A549 (cell line): ENCODE measurements at regions not wholly inside any gene's neighbourhood (a gene's known extent, or its start where the extent isn't known, plus 50 kb on each side); places are given as distances from the start of the nearest gene placed in this dataset.
"Not testable (repeated sequence)": the region's sequence is repeated elsewhere in the genome, so short reads cannot be mapped to it uniquely, and the experiment has no call there.

Experiments used
- ATAC-seq, 2 experiments: fragments of 200-7000 bp in 1 of 2; fragments of >200 bp in 1 of 2; cut with Nextera tagmentation in 1 of 2; cut with Tn5 transposase in 1 of 2; 3 replicates each; pipeline versions ENCODE4 v1.8.0 to v1.9.1; 2018 to 2020; ENCODE audit warnings: mild to moderate bottlenecking in 1 of 2, moderate library complexity in 1 of 2
- CTCF ChIA-PET: fragments of 300-600 bp; sonication (Branson Sonifier 250); formaldehyde crosslinking; extraction: SDS; loops from one replicate; lab custom pipeline; 2021; ENCODE audit warnings: antibody characterized with exemption, inconsistent platforms; lab: Yijun Ruan, JAX
- POLR2A ChIA-PET: fragments of 350-600 bp; formaldehyde crosslinking; extraction: SDS; loops from one replicate; lab custom pipeline; 2021; ENCODE audit warnings: antibody characterized with exemption, inconsistent platforms; lab: Yijun Ruan, JAX
- DNase-seq, 2 experiments: peaks; one replicate each; pipeline versions ENCODE4 v3.0.0 to v3.0.0-alpha.2; 2011 to 2016; ENCODE audit warnings: low read depth in 1 of 2, low spot score in 1 of 2
- FAIRE-seq: peaks from 2 replicates; lab custom pipeline; 2011; peaks lifted over from hg19 to GRCh38; lab: Jason Lieb, UNC
- H3K27ac ChIP-seq, 2 experiments: fragments of >200 bp; sonication (Bioruptor Twin); formaldehyde crosslinking; 3 replicates each; pipeline ENCODE4 v1.5.1; 2016 to 2017
- H3K4me1 ChIP-seq: fragments of >200 bp; sonication (Bioruptor Twin); formaldehyde crosslinking; 3 replicates; pipeline ENCODE4 v1.6.1; 2016
- H3K4me2 ChIP-seq: fragments of >200 bp; sonication (Bioruptor Twin); formaldehyde crosslinking; 3 replicates; pipeline ENCODE4 v1.6.1; 2016
- H3K4me3 ChIP-seq: fragments of >200 bp; sonication (Bioruptor Twin); formaldehyde crosslinking; 3 replicates; pipeline ENCODE4 v1.5.1; 2016
- H3K9me3 ChIP-seq: fragments of >200 bp; sonication (Bioruptor Twin); formaldehyde crosslinking; 3 replicates; pipeline ENCODE4 v1.6.1; 2016
- CEBPB ChIP-seq, 2 experiments: fragments of >200 bp in 1 of 2; sonication (Bioruptor Twin) in 1 of 2; formaldehyde crosslinking in 1 of 2; IDR thresholded peaks; 2 replicates each; pipeline ENCODE4 v1.6.1; 2012 to 2016
- CHD2 ChIP-seq: fragments of 150-350 bp; IDR thresholded peaks from 2 replicates; pipeline ENCODE4 v1.6.1; 2014; ENCODE audit warnings: low read length; ENCODE audit not compliant: partially characterized antibody
- EHF ChIP-seq: fragments of 250-450 bp; sonication (Bioruptor Pico); IDR thresholded peaks from 2 replicates; pipeline ENCODE4 v1.5.0; 2020; ENCODE audit warnings: mild to moderate bottlenecking
- ELK1 ChIP-seq: fragments of 150-350 bp; IDR thresholded peaks from 2 replicates; pipeline ENCODE4 v1.6.1; 2014; ENCODE audit warnings: low read depth, mild to moderate bottlenecking, low read length
- FOSB ChIP-seq: fragments of 250-450 bp; sonication (Bioruptor Pico); IDR thresholded peaks from 2 replicates; pipeline ENCODE4 v1.5.0; 2020; ENCODE audit warnings: mild to moderate bottlenecking, moderate library complexity
- HEYL ChIP-seq: fragments of 250-450 bp; sonication (Bioruptor Pico); IDR thresholded peaks from 2 replicates; pipeline ENCODE4 v1.8.0; 2021; ENCODE audit warnings: mild to moderate bottlenecking, moderate library complexity
- JUN ChIP-seq, 2 experiments: fragments of >200 bp; sonication (Bioruptor Twin); formaldehyde crosslinking; IDR thresholded peaks; 2 replicates in 1 of 2; 3 replicates in 1 of 2; pipeline ENCODE4 v1.6.1; 2016 to 2017
- KDM1A ChIP-seq: fragments of 200-600 bp; sonication (generic); IDR thresholded peaks from 2 replicates; pipeline ENCODE4 v1.6.1; 2016; ENCODE audit warnings: low read depth, mild to moderate bottlenecking
- NFE2L2 ChIP-seq: fragments of 150-350 bp; conservative IDR thresholded peaks from 2 replicates; pipeline ENCODE4 v1.6.1; 2014; ENCODE audit warnings: low read length
- POLR2A ChIP-seq: IDR thresholded peaks from 2 replicates; pipeline ENCODE4 v1.6.1; 2012; ENCODE audit warnings: mild to moderate bottlenecking, low read length
- POLR2AphosphoS2 ChIP-seq: conservative IDR thresholded peaks from 2 replicates; pipeline ENCODE4 v1.6.1; 2012; ENCODE audit warnings: low read length, improper control_type of control experiment, inconsistent platforms
- RARB ChIP-seq: fragments of 250-450 bp; sonication (Bioruptor Pico); IDR thresholded peaks from 2 replicates; pipeline ENCODE4 v1.8.0; 2021; ENCODE audit warnings: mild to moderate bottlenecking, moderate library complexity
- REST ChIP-seq: fragments of 200-600 bp; sonication (generic); IDR thresholded peaks from 2 replicates; pipeline ENCODE4 v1.6.1; 2016; ENCODE audit warnings: antibody characterized with exemption, mild to moderate bottlenecking, moderate library complexity
- SMC3 ChIP-seq: fragments of >200 bp; sonication (Bioruptor Twin); formaldehyde crosslinking; IDR thresholded peaks from 3 replicates; pipeline ENCODE4 v1.6.1; 2018; ENCODE audit warnings: inconsistent platforms
- ZSCAN20 ChIP-seq: fragments of 250-450 bp; sonication (Bioruptor Pico); IDR thresholded peaks from 2 replicates; pipeline ENCODE4 v1.8.0; 2022; ENCODE audit warnings: mild to moderate bottlenecking, moderate library complexity
- WGBS: methylation state at CpG from one replicate; pipeline ENCODE4 v1.1.6; 2017; ENCODE audit errors: missing lambda C conversion rate; 5-methylcytosine and 5-hydroxymethylcytosine counted together
- TF ChIP-seq, protein P1 (sequence below): fragments of >200 bp; sonication (Bioruptor Twin); formaldehyde crosslinking; IDR thresholded peaks from 3 replicates; pipeline ENCODE4 v1.6.1; 2016
- TF ChIP-seq, protein P2 (sequence below): fragments of >200 bp; sonication (Bioruptor Twin); formaldehyde crosslinking; IDR thresholded peaks from 3 replicates; pipeline ENCODE4 v1.5.1; 2016
- TF ChIP-seq, protein P3 (sequence below): fragments of 250-450 bp; sonication (Bioruptor Pico); IDR thresholded peaks from 2 replicates; pipeline ENCODE4 v1.5.0; 2020; ENCODE audit warnings: low read depth, mild to moderate bottlenecking, moderate library complexity

GRCh38 chr4:186871856-186872255 lies 148.2 kb upstream of the FAT1 start:
- no peaks in the 10 kb centered on the region for H3K4me1 ChIP-seq
- FAIRE-seq (no peak), ATAC-seq (no peak), DNase-seq (no peak)
- CTCF ChIA-PET = no interaction called here
- no peak overlapping the region for H3K4me2 ChIP-seq
- WGBS = 45% methylated on average over 3 of the region's 3 CpGs
- H3K4me3 ChIP-seq = no peak overlapping the region
- peaks cover 2% of the 10 kb centered on the region; the same call in 1 of the 3 replicates for H3K9me3 ChIP-seq
- POLR2A ChIA-PET = no interaction called here
- no peak overlapping the region for H3K27ac ChIP-seq
- TF ChIP-seq CEBPB (IDR thresholded peaks at IDR 0.05) (peak in 1 of 2 experiments; percentile 3; a peak in 1 of 4 replicates), ZSCAN20 (CRISPR knock-in tag) (no peak)

GRCh38 chr4:186873095-186873494 lies 149.4 kb upstream of the FAT1 start:
- 7% methylated on average over 1 of the region's 1 CpG for WGBS
- POLR2A ChIA-PET, CTCF ChIA-PET: not testable (repeated sequence)

DNA sequence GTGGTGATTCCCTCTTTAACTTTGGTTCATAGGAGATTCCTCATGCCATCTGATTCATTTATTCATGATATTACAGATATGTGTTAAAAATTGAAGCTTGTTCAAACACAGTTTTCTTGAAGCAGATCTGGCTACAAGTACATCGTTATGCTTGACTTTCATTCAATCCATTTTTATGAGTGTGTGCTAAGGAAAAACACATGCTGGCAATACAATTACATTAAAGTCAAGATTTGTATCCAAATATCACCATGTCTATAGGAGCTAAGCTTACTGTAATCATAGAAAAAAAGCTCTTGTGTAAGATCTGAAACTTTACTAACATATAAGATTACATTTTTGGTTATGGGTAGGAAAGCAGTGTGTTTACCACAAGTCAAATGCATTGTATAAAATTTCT lies 151.8 kb upstream of the FAT1 start:
- ATAC-seq = no peak
- FAIRE-seq = no peak
- Histone ChIP-seq H3K27ac (no peak overlapping the region), H3K4me1 (no peaks in the 10 kb centered on the region), H3K4me3 (no peak overlapping the region), H3K9me3 (peaks cover 2% of the 10 kb centered on the region; the same call in 1 of the 3 replicates), H3K4me2 (no peak overlapping the region)
- CTCF ChIA-PET = no interaction called here
- DNase-seq = no peak
- TF ChIP-seq, protein P1, sequence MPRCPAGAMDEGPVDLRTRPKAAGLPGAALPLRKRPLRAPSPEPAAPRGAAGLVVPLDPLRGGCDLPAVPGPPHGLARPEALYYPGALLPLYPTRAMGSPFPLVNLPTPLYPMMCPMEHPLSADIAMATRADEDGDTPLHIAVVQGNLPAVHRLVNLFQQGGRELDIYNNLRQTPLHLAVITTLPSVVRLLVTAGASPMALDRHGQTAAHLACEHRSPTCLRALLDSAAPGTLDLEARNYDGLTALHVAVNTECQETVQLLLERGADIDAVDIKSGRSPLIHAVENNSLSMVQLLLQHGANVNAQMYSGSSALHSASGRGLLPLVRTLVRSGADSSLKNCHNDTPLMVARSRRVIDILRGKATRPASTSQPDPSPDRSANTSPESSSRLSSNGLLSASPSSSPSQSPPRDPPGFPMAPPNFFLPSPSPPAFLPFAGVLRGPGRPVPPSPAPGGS = no peak
- TF ChIP-seq ELK1 (no peak), HEYL (CRISPR knock-in tag) (no peak), REST (no peak), CHD2 (no peak), KDM1A (no peak), SMC3 (no peak), EHF (CRISPR knock-in tag) (no peak), NFE2L2 (no peak), POLR2AphosphoS2 (no peak), RARB (CRISPR knock-in tag) (no peak), FOSB (no peak), POLR2A (no peak), JUN (IDR thresholded peaks at IDR 0.05) (no peak)
- TF ChIP-seq, protein P2, sequence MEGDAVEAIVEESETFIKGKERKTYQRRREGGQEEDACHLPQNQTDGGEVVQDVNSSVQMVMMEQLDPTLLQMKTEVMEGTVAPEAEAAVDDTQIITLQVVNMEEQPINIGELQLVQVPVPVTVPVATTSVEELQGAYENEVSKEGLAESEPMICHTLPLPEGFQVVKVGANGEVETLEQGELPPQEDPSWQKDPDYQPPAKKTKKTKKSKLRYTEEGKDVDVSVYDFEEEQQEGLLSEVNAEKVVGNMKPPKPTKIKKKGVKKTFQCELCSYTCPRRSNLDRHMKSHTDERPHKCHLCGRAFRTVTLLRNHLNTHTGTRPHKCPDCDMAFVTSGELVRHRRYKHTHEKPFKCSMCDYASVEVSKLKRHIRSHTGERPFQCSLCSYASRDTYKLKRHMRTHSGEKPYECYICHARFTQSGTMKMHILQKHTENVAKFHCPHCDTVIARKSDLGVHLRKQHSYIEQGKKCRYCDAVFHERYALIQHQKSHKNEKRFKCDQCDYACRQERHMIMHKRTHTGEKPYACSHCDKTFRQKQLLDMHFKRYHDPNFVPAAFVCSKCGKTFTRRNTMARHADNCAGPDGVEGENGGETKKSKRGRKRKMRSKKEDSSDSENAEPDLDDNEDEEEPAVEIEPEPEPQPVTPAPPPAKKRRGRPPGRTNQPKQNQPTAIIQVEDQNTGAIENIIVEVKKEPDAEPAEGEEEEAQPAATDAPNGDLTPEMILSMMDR = no peak
- TF ChIP-seq, protein P3, sequence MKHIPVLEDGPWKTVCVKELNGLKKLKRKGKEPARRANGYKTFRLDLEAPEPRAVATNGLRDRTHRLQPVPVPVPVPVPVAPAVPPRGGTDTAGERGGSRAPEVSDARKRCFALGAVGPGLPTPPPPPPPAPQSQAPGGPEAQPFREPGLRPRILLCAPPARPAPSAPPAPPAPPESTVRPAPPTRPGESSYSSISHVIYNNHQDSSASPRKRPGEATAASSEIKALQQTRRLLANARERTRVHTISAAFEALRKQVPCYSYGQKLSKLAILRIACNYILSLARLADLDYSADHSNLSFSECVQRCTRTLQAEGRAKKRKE (CRISPR knock-in tag) = no peak
- WGBS = 79% methylated on average over 1 of the region's 1 CpG
- POLR2A ChIA-PET = no interaction called here

More at GRCh38 chr4:186873095-186873494, 149.4 kb upstream of the FAT1 start:
- FAIRE-seq, H3K27ac ChIP-seq, ATAC-seq, DNase-seq, H3K9me3 ChIP-seq, H3K4me1 ChIP-seq, H3K4me3 ChIP-seq, H3K4me2 ChIP-seq: not testable (repeated sequence)
